GM21367 (cell line): ENCODE measurements at regions not wholly inside any gene's neighbourhood (a gene's known extent, or its start where the extent isn't known, plus 50 kb on each side); places are given as distances from the start of the nearest gene placed in this dataset.
A peak's percentile ranks its signal among the peaks of the same experiment; 100 is the strongest.
"Not testable (repeated sequence)": the region's sequence is repeated elsewhere in the genome, so short reads cannot be mapped to it uniquely, and the experiment has no call there.

Source experiments
- ATAC-seq: cut with Tn5 transposase; IDR thresholded peaks from one replicate; pipeline ENCODE4 v1.9.1; 2021; ENCODE audit not compliant: unreplicated experiment

- not testable (repeated sequence) for ATAC-seq
These were observed 79.6 kb upstream of the HES1 start for GRCh38 chr3:194056323-194056722.

GRCh38 chr3:194056731-194057415, 79.1 kb upstream of the HES1 start:
- no peak for ATAC-seq

- no peak for ATAC-seq
These were observed 78.3 kb upstream of the HES1 start for GRCh38 chr3:194057570-194058188.

GRCh38 chr3:194058189-194058571, 77.8 kb upstream of the HES1 start:
- ATAC-seq = no peak

GRCh38 chr3:194058753-194059152, 77.2 kb upstream of the HES1 start:
- no peak for ATAC-seq

- ATAC-seq = no peak
These were observed 74.4 kb upstream of the HES1 start for GRCh38 chr3:194061421-194062030.

GRCh38 chr3:194062830-194063229, 73.1 kb upstream of the HES1 start:
- no peak for ATAC-seq

GRCh38 chr3:194064380-194065332, 71.3 kb upstream of the HES1 start:
- no peak for ATAC-seq

- ATAC-seq = not testable (repeated sequence)
These were observed 68.6 kb upstream of the HES1 start for GRCh38 chr3:194067327-194067726.

GRCh38 chr3:194067949-194068362, 68.0 kb upstream of the HES1 start:
- no peak for ATAC-seq

GRCh38 chr3:194069421-194070219, 66.3 kb upstream of the HES1 start:
- no peak for ATAC-seq

GRCh38 chr3:194070220-194070633, 65.7 kb upstream of the HES1 start:
- no peak for ATAC-seq

GRCh38 chr3:194070634-194071409, 65.1 kb upstream of the HES1 start:
- ATAC-seq = peak; percentile 89

GRCh38 chr3:194072097-194072428, 63.9 kb upstream of the HES1 start:
- no peak for ATAC-seq

GRCh38 chr3:194072691-194073279, 63.2 kb upstream of the HES1 start:
- no peak for ATAC-seq

GRCh38 chr3:194073926-194074325, 62.0 kb upstream of the HES1 start:
- ATAC-seq = no peak

- ATAC-seq = no peak
These were observed 60.8 kb upstream of the HES1 start for GRCh38 chr3:194075088-194075615.

- no peak for ATAC-seq
These were observed 60.0 kb upstream of the HES1 start for GRCh38 chr3:194075802-194076460.

- no peak for ATAC-seq
These were observed 59.5 kb upstream of the HES1 start for GRCh38 chr3:194076475-194076874.
